SK-N-SH (cell line): ENCODE measurements at regions not wholly inside any gene's neighbourhood (a gene's known extent, or its start where the extent isn't known, plus 50 kb on each side); places are given as distances from the start of the nearest gene placed in this dataset.

ENCODE experiments used
- CTCF ChIA-PET: fragments of 300-600, 350-600 bp; formaldehyde crosslinking; extraction: SDS; loops from one replicate; lab custom pipeline; 2021; lab: Yijun Ruan, JAX
- POLR2A ChIA-PET: fragments of 350-600 bp; sonication (Branson Sonifier 250); formaldehyde crosslinking; extraction: SDS; loops from one replicate; lab custom pipeline; 2020; ENCODE audit warnings: antibody characterized with exemption, inconsistent platforms; lab: Yijun Ruan, JAX
- DNase-seq: peaks from one replicate; pipeline ENCODE4 v3.0.0; 2012
- H2AFZ ChIP-seq: fragments of 200-600 bp; sonication (generic); 2 replicates; pipeline ENCODE4 v1.8.1; 2016; ENCODE audit warnings: antibody characterized with exemption, mild to moderate bottlenecking, low read depth
- H3F3A ChIP-seq: fragments of 200-600 bp; sonication (generic); replicated peaks from 2 replicates; pipeline ENCODE3; 2016; ENCODE audit warnings: antibody characterized with exemption, mild to moderate bottlenecking; ENCODE audit not compliant: insufficient read depth
- H3K27ac ChIP-seq, 2 experiments: fragments of 200-500 bp in 1 of 2; fragments of 200-600 bp in 1 of 2; sonication (Bioruptor generic) in 1 of 2; sonication (generic), shearing (Covaris generic) in 1 of 2; 2 replicates each; pipeline versions ENCODE4 v1.5.1 to v1.6.1; 2014 to 2016; ENCODE audit warnings: low read depth in 2 of 2, inconsistent platforms in 1 of 2, low read length in 1 of 2, mild to moderate bottlenecking in 1 of 2, mixed read lengths in 1 of 2
- H3K27me3 ChIP-seq: fragments of 200-600 bp; sonication (generic), shearing (Covaris generic); 2 replicates; pipeline ENCODE4 v1.6.1; 2016; ENCODE audit warnings: mixed run types; ENCODE audit not compliant: insufficient read depth
- H3K36me3 ChIP-seq, 2 experiments: fragments of 200-500 bp in 1 of 2; fragments of 200-600 bp in 1 of 2; sonication (Bioruptor generic) in 1 of 2; sonication (generic) in 1 of 2; replicated peaks in 1 of 2; 2 replicates each; pipeline versions ENCODE3 to v1.5.1; 2014 to 2016; ENCODE audit warnings: low read length in 1 of 2, mild to moderate bottlenecking in 1 of 2; ENCODE audit not compliant: insufficient read depth in 2 of 2, control insufficient read depth in 1 of 2
- H3K4me1 ChIP-seq, 2 experiments: fragments of 200-500 bp in 1 of 2; fragments of 200-600 bp in 1 of 2; sonication (Bioruptor generic) in 1 of 2; sonication (generic), shearing (Covaris generic) in 1 of 2; 2 replicates each; pipeline versions ENCODE4 v1.5.1 to v1.6.1; 2014 to 2016; ENCODE audit warnings: low read depth in 1 of 2, low read length in 1 of 2, mixed run types in 1 of 2; ENCODE audit not compliant: insufficient read depth in 2 of 2, control insufficient read depth in 1 of 2
- H3K4me2 ChIP-seq: fragments of 200-600 bp; sonication (generic), shearing (Covaris generic); 2 replicates; pipeline ENCODE4 v1.6.1; 2017; ENCODE audit warnings: mixed run types
- H3K4me3 ChIP-seq, 2 experiments: fragments of 200-500 bp in 1 of 2; fragments of 200-600 bp in 1 of 2; sonication (Bioruptor generic) in 1 of 2; sonication (generic), shearing (Covaris generic) in 1 of 2; 2 replicates each; pipeline versions ENCODE4 v1.5.1 to v1.8.1; 2014 to 2016; ENCODE audit warnings: low read depth in 2 of 2, inconsistent platforms in 1 of 2, low read length in 1 of 2, mild to moderate bottlenecking in 1 of 2, mixed read lengths in 1 of 2, moderate library complexity in 1 of 2
- H3K79me2 ChIP-seq: fragments of 200-600 bp; sonication (generic); 2 replicates; pipeline ENCODE4 v1.8.1; 2017; ENCODE audit warnings: mild to moderate bottlenecking; ENCODE audit not compliant: insufficient read depth
- H3K9ac ChIP-seq: fragments of 200-600 bp; sonication (generic); 2 replicates; pipeline ENCODE4 v1.6.1; 2017; ENCODE audit warnings: mixed run types
- H3K9me2 ChIP-seq: fragments of 200-600 bp; sonication (generic); 2 replicates; pipeline ENCODE4 v1.6.1; 2017; ENCODE audit warnings: mixed run types
- H3K9me3 ChIP-seq: fragments of 200-600 bp; sonication (generic); 2 replicates; pipeline ENCODE4 v1.6.1; 2017; ENCODE audit warnings: mixed run types, mild to moderate bottlenecking, moderate library complexity
- H4K20me1 ChIP-seq: fragments of 200-600 bp; sonication (generic); 2 replicates; pipeline ENCODE4 v1.6.1; 2017; ENCODE audit warnings: mild to moderate bottlenecking, mixed run types; ENCODE audit not compliant: insufficient read depth
- FOSL2 ChIP-seq: IDR thresholded peaks from 2 replicates; pipeline ENCODE4 v1.4.0; 2012; ENCODE audit warnings: low read depth, mild to moderate bottlenecking, moderate library complexity, borderline replicate concordance
- FOXM1 ChIP-seq: IDR thresholded peaks from 2 replicates; pipeline ENCODE4 v1.4.0; 2012; ENCODE audit warnings: low read depth, mild to moderate bottlenecking
- GABPA ChIP-seq: IDR thresholded peaks from 2 replicates; pipeline ENCODE4 v1.4.0; 2012; ENCODE audit warnings: low read depth, mild to moderate bottlenecking
- GATA2 ChIP-seq: sonication (generic); formaldehyde crosslinking; IDR thresholded peaks from 2 replicates; pipeline ENCODE4 v1.5.0; 2020; ENCODE audit warnings: mild to moderate bottlenecking, missing genetic modification reagents
- JUND ChIP-seq: IDR thresholded peaks from 2 replicates; pipeline ENCODE4 v1.4.0; 2012
- MXI1 ChIP-seq: IDR thresholded peaks from 2 replicates; pipeline ENCODE4 v1.6.1; 2012; ENCODE audit warnings: mild to moderate bottlenecking, low read depth, low read length, improper control_type of control experiment
- RAD21 ChIP-seq: IDR thresholded peaks from 2 replicates; pipeline ENCODE4 v1.6.1; 2012; ENCODE audit warnings: mild to moderate bottlenecking, low read length
- RFX5 ChIP-seq: IDR thresholded peaks from 2 replicates; pipeline ENCODE4 v1.6.1; 2012; ENCODE audit warnings: mild to moderate bottlenecking, improper control_type of control experiment, low read length
- RXRA ChIP-seq: IDR thresholded peaks from 2 replicates; pipeline ENCODE4 v1.4.0; 2012; ENCODE audit warnings: low read depth, mild to moderate bottlenecking, borderline replicate concordance
- TAF1 ChIP-seq: IDR thresholded peaks from 2 replicates; pipeline ENCODE4 v1.6.1; 2012; ENCODE audit warnings: low read depth, mild to moderate bottlenecking, low read length, moderate library complexity, borderline replicate concordance
- TCF12 ChIP-seq: IDR thresholded peaks from 2 replicates; pipeline ENCODE4 v1.4.0; 2012
- TEAD4 ChIP-seq: IDR thresholded peaks from 2 replicates; pipeline ENCODE4 v1.4.0; 2012; ENCODE audit warnings: mild to moderate bottlenecking, borderline replicate concordance; ENCODE audit not compliant: insufficient read depth
- USF1 ChIP-seq: IDR thresholded peaks from 2 replicates; pipeline ENCODE4 v1.4.0; 2012; ENCODE audit warnings: low read depth, borderline replicate concordance
- YY1 ChIP-seq: IDR thresholded peaks from 2 replicates; pipeline ENCODE4 v1.4.0; 2012; ENCODE audit warnings: low read depth, mild to moderate bottlenecking
- WGBS: methylation state at CpG from one replicate; pipeline ENCODE4 v1.1.6; 2017; ENCODE audit warnings: low lambda C conversion rate; 5-methylcytosine and 5-hydroxymethylcytosine counted together
- TF ChIP-seq, protein P1 (sequence below): IDR thresholded peaks from 2 replicates; pipeline ENCODE4 v1.4.0; 2012; ENCODE audit warnings: low read depth, borderline replicate concordance
- TF ChIP-seq, protein P2 (sequence below): fragments of 200-600 bp; sonication (generic); IDR thresholded peaks from 2 replicates; pipeline ENCODE4 v1.6.1; 2017; ENCODE audit warnings: antibody characterized with exemption, mild to moderate bottlenecking, moderate library complexity
- TF ChIP-seq, protein P3 (sequence below): IDR thresholded peaks from 2 replicates; pipeline ENCODE4 v1.4.0; 2012; ENCODE audit warnings: low read depth

DNA sequence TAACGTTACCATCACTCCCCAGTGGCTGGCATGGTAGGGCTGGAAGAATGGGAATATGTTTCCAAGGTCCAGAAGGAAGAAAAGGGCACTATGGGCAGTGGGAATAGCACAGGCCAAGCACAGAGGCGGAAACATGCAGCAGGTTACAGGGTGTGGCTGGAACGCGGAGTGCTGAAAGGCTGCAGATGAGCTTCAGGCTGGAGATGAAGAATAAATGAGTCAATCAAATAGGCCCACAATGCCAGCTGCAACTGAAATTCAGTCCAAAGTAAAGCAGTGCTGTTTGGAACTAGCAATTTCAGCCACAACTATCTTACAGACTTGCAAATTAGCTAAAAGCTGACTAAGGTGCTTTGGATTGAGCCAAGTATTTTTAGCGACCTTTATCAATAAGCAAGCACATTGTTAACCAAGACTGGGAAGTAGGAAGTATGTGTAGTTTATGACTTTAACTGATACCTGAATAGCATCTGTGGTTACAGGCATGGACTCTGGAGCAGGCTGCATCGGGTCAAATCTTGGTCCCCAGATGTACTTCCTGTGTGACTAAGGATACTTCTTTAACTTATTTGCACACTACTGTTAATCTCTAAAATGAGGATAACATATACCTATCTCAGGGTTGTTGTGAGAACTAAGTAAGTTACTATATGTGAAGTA is 77.5 kb upstream of the CTTNBP2 start:
- Histone ChIP-seq H3F3A (no peaks in the 10 kb centered on the region), H3K36me3 (no peaks in the 10 kb centered on the region), H3K9ac (no peak overlapping the region), H3K79me2 (no peaks in the 10 kb centered on the region), H4K20me1 (no peaks in the 10 kb centered on the region), H3K9me3 (no peaks in the 10 kb centered on the region), H3K9me2 (no peaks in the 10 kb centered on the region), H3K4me1 (no peaks in the 10 kb centered on the region), H3K27ac (no peak overlapping the region), H3K27me3 (no peaks in the 10 kb centered on the region), H2AFZ (no peak overlapping the region), H3K4me2 (no peak overlapping the region), H3K4me3 (no peak overlapping the region)
- DNase-seq, result no peak
- ChIA-PET CTCF (interaction anchor here (1.4 to 1.7 kb wide), 2 partner anchors 13 to 21 kb away, joined by 4 read pairs; no protein-coding TSS in a partner anchor), POLR2A (no interaction called here)
- TF ChIP-seq TEAD4 (no peak), YY1 (no peak), GABPA (no peak), TAF1 (no peak), RAD21 (no peak), JUND (no peak), GATA2 (CRISPR knock-in tag) (no peak)
- TF ChIP-seq, protein P1, sequence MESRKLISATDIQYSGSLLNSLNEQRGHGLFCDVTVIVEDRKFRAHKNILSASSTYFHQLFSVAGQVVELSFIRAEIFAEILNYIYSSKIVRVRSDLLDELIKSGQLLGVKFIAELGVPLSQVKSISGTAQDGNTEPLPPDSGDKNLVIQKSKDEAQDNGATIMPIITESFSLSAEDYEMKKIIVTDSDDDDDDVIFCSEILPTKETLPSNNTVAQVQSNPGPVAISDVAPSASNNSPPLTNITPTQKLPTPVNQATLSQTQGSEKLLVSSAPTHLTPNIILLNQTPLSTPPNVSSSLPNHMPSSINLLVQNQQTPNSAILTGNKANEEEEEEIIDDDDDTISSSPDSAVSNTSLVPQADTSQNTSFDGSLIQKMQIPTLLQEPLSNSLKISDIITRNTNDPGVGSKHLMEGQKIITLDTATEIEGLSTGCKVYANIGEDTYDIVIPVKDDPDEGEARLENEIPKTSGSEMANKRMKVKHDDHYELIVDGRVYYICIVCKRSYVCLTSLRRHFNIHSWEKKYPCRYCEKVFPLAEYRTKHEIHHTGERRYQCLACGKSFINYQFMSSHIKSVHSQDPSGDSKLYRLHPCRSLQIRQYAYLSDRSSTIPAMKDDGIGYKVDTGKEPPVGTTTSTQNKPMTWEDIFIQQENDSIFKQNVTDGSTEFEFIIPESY, result no peak
- 25% methylated on average over 6 of the region's 6 CpGs for WGBS

- H4K20me1 ChIP-seq, result no peaks in the 10 kb centered on the region
- ChIA-PET CTCF (interaction anchor here (1.4 kb wide), 1 partner anchor 13 kb away, joined by 4 read pairs; no protein-coding TSS in a partner anchor), POLR2A (no interaction called here)
- WGBS, result 9% methylated on average over 5 of the region's 5 CpGs
- H3K9ac ChIP-seq, result no peak overlapping the region
- H3K9me3 ChIP-seq, result no peaks in the 10 kb centered on the region
- no peaks in the 10 kb centered on the region for H3K79me2 ChIP-seq
- no peaks in the 10 kb centered on the region for H3K4me1 ChIP-seq
- H3K27ac ChIP-seq, result no peak overlapping the region
- H3K27me3 ChIP-seq, result no peaks in the 10 kb centered on the region
- no peak overlapping the region for H3K4me2 ChIP-seq
- no peaks in the 10 kb centered on the region for H3K36me3 ChIP-seq
- no peaks in the 10 kb centered on the region for H3K9me2 ChIP-seq
- no peak overlapping the region for H3K4me3 ChIP-seq
- no peaks in the 10 kb centered on the region for H3F3A ChIP-seq
- DNase-seq, result no peak
- no peak overlapping the region for H2AFZ ChIP-seq
- TF ChIP-seq, protein P2, sequence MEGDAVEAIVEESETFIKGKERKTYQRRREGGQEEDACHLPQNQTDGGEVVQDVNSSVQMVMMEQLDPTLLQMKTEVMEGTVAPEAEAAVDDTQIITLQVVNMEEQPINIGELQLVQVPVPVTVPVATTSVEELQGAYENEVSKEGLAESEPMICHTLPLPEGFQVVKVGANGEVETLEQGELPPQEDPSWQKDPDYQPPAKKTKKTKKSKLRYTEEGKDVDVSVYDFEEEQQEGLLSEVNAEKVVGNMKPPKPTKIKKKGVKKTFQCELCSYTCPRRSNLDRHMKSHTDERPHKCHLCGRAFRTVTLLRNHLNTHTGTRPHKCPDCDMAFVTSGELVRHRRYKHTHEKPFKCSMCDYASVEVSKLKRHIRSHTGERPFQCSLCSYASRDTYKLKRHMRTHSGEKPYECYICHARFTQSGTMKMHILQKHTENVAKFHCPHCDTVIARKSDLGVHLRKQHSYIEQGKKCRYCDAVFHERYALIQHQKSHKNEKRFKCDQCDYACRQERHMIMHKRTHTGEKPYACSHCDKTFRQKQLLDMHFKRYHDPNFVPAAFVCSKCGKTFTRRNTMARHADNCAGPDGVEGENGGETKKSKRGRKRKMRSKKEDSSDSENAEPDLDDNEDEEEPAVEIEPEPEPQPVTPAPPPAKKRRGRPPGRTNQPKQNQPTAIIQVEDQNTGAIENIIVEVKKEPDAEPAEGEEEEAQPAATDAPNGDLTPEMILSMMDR, result no peak
- TF ChIP-seq, protein P1, result no peak
- TF ChIP-seq TCF12 (no peak), RFX5 (no peak), TAF1 (no peak), FOSL2 (no peak), FOXM1 (no peak), RXRA (no peak), YY1 (no peak), MXI1 (no peak), USF1 (no peak)
- TF ChIP-seq, protein P3, sequence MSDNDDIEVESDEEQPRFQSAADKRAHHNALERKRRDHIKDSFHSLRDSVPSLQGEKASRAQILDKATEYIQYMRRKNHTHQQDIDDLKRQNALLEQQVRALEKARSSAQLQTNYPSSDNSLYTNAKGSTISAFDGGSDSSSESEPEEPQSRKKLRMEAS, result no peak
These were observed 78.0 kb upstream of the CTTNBP2 start for GRCh38 chr7:117951285-117951684.
